HG02588 (cell line): ENCODE measurements at regions not wholly inside any gene's neighbourhood (a gene's known extent, or its start where the extent isn't known, plus 50 kb on each side); places are given as distances from the start of the nearest gene placed in this dataset.

Experiments
- ATAC-seq: cut with Tn5 transposase; IDR thresholded peaks from one replicate; pipeline ENCODE4 v1.9.1; 2021; ENCODE audit warnings: mild to moderate bottlenecking, moderate library complexity; ENCODE audit not compliant: unreplicated experiment

GRCh38 chr2:41936771-41937463 lies 110.9 kb upstream of the PKDCC start:
- ATAC-seq = no peak

GRCh38 chr2:41937464-41937906 lies 110.3 kb upstream of the PKDCC start:
- no peak for ATAC-seq

GRCh38 chr2:41937921-41938708 lies 109.7 kb upstream of the PKDCC start:
- ATAC-seq = no peak

- no peak for ATAC-seq
Observed at GRCh38 chr2:41940060-41940744, 107.6 kb upstream of the PKDCC start.

GRCh38 chr2:41940745-41941063 lies 107.1 kb upstream of the PKDCC start:
- ATAC-seq = no peak

GRCh38 chr2:41941831-41942230 lies 106.0 kb upstream of the PKDCC start:
- no peak for ATAC-seq

- ATAC-seq = no peak
Observed at GRCh38 chr2:41942278-41942677, 105.5 kb upstream of the PKDCC start.

- ATAC-seq = no peak
Observed at GRCh38 chr2:41943159-41943558, 104.7 kb upstream of the PKDCC start.

GRCh38 chr2:41944220-41944880 lies 103.5 kb upstream of the PKDCC start:
- no peak for ATAC-seq

- no peak for ATAC-seq
Observed at GRCh38 chr2:41947701-41948396, 100.0 kb upstream of the PKDCC start.

- ATAC-seq = no peak
Observed at GRCh38 chr2:41948397-41948763, 99.4 kb upstream of the PKDCC start.

GRCh38 chr2:41949091-41949882 lies 98.5 kb upstream of the PKDCC start:
- no peak for ATAC-seq

- no peak for ATAC-seq
Observed at GRCh38 chr2:41949883-41950665, 97.7 kb upstream of the PKDCC start.

- no peak for ATAC-seq
Observed at GRCh38 chr2:41950666-41950960, 97.2 kb upstream of the PKDCC start.

- ATAC-seq = no peak
Observed at GRCh38 chr2:41954304-41955291, 93.2 kb upstream of the PKDCC start.

- no peak for ATAC-seq
Observed at GRCh38 chr2:41955316-41956043, 92.3 kb upstream of the PKDCC start.

GRCh38 chr2:41957431-41957830 lies 90.4 kb upstream of the PKDCC start:
- no peak for ATAC-seq

- no peak for ATAC-seq
Observed at GRCh38 chr2:41958251-41958650, 89.6 kb upstream of the PKDCC start.
